ENCODE measurements at regions not wholly inside any gene's neighbourhood (a gene's known extent, or its start where the extent isn't known, plus 50 kb on each side); places are given as distances from the start of the nearest gene placed in this dataset.

GRCh38 chr14:88992011-88992410 lies 167.6 kb downstream of the TTC8 start:
- TF ChIP-seq, protein P1, sequence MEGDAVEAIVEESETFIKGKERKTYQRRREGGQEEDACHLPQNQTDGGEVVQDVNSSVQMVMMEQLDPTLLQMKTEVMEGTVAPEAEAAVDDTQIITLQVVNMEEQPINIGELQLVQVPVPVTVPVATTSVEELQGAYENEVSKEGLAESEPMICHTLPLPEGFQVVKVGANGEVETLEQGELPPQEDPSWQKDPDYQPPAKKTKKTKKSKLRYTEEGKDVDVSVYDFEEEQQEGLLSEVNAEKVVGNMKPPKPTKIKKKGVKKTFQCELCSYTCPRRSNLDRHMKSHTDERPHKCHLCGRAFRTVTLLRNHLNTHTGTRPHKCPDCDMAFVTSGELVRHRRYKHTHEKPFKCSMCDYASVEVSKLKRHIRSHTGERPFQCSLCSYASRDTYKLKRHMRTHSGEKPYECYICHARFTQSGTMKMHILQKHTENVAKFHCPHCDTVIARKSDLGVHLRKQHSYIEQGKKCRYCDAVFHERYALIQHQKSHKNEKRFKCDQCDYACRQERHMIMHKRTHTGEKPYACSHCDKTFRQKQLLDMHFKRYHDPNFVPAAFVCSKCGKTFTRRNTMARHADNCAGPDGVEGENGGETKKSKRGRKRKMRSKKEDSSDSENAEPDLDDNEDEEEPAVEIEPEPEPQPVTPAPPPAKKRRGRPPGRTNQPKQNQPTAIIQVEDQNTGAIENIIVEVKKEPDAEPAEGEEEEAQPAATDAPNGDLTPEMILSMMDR (IDR thresholded peaks at IDR 0.05): no peak
- TF ChIP-seq POLR2A (IDR thresholded peaks at IDR 0.05): no peak
